NCI-H524 treated with DMSO at 0.1 percent for 48 hours (cell line): ENCODE measurements at regions not wholly inside any gene's neighbourhood (a gene's known extent, or its start where the extent isn't known, plus 50 kb on each side); places are given as distances from the start of the nearest gene placed in this dataset.
"Not testable (repeated sequence)": the region's sequence is repeated elsewhere in the genome, so short reads cannot be mapped to it uniquely, and the experiment has no call there.

Source experiments
- DNase-seq: peaks from one replicate; lab custom pipeline; 2025; lab: John Stamatoyannopoulos, UW

- DNase-seq = no peak
Measured at GRCh38 chr4:186981161-186981560, 257.5 kb upstream of the FAT1 start.

GRCh38 chr4:186982160-186982559 is 258.5 kb upstream of the FAT1 start:
- DNase-seq = no peak

DNA sequence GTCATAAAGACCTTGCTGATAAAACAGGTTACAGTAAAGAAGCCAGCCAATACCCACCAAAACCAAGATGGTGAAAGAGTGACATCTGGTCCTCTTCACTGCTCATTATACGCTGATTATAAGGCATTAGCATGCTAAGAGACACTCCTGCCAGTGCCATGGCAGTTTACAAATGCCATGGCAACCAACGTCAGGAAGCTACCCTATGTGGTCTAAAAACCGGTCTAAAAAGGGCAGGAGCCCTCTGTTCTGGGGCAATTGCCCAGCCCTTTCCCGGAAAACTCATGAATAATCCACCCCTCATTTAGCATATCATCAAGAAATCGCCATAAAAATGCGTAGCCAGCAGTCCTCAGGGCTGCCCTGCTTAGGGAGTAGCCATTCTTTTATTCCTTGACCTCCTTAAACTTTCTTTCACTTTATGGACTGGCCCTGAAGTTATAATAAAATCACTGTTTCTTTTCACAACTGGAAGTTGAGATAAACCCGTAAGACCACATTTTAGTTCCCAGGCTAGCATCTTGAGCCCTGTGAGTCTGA is 260.5 kb upstream of the FAT1 start:
- peak; percentile 4 for DNase-seq

DNA sequence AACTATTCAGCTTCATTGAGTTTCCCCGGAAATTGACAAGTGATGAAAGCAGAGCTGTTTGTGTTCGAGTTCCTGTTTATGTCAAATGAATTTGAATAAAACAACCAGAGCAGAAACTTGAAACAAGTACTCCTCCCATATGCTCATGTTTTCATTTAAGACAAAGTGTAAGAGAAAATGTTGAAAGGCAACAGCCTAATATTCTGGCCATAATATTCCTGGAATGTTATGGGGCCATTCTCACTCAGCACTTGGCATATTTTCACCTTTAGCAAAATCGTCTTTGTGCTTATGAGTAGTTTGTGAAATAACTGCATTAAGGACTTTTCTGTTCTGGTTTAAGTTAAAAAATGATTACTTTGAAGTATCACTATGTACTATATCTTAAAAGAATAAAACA is 276.0 kb upstream of the FAT1 start:
- no peak for DNase-seq

DNA sequence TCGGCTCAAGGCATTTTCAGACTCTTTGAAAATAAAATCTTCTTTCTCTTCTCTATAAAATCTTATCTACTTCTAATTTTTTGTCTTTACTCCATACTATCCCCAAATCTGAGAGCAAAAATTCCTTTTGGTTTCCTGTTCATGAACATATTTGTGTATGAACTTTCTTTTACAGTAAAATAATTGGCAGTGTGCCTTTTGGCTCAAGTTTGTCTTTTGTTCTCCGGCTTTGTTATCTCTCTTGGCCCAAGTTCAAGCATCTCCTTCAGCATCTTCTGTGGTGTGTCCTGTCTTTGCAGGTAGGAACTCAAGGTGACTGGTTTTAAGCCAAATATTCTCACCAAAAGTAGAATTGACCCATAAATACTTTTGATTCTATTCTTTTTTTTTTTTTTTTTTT is 276.6 kb upstream of the FAT1 start:
- no peak for DNase-seq

DNA sequence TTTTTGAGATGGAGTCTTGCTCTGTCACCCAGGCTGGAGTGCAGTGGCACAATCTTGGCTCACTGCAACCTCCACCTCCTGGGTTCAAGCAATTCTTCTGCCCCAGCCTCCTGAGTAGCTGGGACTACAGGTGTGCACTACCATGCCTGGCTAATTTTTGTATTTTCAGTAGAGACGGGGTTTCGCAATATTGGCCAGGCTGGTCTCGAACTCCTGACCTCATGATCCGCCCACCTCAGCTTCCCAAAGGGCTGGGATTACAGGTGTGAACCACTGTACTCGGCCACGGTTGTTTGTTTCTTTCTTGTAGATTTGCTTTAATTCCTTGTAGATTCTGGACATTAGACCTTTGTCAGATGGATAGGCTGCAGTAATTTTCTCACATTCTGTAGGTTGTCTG is 278.5 kb upstream of the FAT1 start:
- not testable (repeated sequence) for DNase-seq

GRCh38 chr4:187004628-187005027 is 281.0 kb upstream of the FAT1 start:
- no peak for DNase-seq

GRCh38 chr4:187006189-187006618 is 282.5 kb upstream of the FAT1 start:
- DNase-seq = no peak

DNA sequence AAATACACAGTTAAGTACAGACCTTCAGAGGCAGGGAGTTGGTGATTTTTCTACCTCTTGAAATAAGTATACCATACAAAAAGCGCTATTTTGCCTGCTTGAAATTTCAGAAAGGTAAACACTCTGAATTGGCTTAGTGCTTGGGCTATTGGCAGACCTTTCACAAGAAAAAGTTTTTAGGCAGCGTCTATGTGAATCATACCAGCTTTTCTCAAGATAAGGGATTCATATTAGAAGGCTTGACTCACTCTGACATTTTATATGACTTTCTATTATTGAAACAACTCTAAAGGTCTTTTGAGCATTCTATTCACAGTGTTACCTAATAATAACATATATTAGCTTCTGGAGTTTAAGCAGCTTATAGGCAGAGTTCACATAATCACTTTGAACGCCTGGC is 286.4 kb upstream of the FAT1 start:
- DNase-seq = no peak

DNA sequence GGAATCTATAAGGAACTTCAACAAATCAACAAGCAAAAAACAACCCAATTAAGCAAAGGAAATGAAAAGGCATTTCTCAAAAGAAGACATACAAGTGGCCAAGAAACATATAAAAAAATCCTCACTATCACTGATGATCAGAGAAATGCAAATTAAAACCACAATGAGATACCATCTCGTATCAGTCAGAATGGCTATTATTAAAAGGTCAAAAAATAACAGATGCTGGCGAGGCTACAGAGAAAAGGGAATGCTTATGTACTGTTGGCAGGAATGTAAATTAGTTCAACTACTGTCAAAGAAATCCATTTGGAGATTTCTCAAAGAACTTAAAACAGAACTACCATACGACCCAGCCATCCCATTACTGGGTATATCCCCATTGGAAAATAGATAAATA is 292.4 kb upstream of the FAT1 start:
- no peak for DNase-seq

DNA sequence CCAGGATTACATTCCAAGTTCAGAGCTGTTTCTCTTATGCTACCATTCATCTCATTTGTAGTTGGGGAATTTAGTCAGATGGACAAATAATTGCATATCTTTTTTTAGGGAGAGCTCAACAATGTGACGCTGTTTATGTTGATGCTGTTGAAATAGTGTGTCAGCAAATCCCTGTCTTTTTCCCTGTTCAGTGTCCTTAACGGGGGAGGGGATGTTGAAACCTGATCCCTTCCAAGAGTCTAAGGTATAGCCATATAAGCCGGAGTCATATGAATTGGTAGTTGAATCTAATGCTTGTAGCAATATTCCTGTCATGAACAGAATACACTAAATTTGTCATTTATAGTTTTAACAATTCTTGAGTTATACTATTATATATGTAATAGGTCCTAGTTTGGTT is 293.5 kb upstream of the FAT1 start:
- DNase-seq = no peak

DNA sequence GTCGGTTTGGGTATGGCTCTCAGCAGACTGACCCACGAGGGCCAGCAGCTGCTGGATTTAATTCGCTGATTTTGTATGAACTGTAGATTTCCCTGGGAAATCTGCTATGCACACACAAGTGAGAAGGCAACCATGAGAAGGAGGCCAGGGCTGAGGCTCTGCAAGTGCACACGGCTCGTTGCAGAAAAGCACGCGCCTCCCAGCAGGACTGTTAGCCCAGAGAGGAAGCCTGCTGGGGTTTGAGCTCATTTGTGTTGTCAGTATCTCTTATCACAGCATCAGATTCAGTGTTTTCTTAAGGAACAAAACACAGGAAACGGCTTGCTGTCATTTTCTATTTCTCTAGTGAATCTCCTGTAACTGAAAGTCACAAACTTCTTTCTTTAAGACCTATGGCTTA is 296.2 kb upstream of the FAT1 start:
- DNase-seq = no peak

DNA sequence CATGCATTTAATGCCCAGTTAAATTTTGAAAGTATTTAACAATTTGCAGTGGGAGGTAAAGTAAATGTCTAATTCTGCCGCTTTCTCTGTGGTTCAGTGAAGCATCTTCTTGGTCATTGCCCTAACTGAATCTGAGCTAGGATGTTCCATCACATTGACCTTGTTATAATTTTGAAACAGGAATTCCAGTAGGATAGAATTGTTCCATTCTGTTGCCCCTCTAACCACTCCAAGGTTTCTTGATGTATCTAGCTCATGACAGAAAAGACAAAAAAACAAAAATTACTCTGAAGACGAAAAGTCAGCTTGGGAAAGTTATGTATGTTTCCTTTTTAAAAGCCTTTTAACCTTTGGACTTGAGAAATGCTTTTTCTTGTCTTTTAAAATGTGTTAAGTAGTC is 297.0 kb upstream of the FAT1 start:
- no peak for DNase-seq

- DNase-seq = no peak
Measured at GRCh38 chr4:187021436-187022205, 298.0 kb upstream of the FAT1 start.

- DNase-seq = no peak
Measured at GRCh38 chr4:187027272-187027671, 303.6 kb upstream of the FAT1 start.

- DNase-seq = no peak
Measured at GRCh38 chr4:187042251-187042650, 318.6 kb upstream of the FAT1 start.

- no peak for DNase-seq
Measured at GRCh38 chr4:187046471-187046870, 322.8 kb upstream of the FAT1 start.

DNA sequence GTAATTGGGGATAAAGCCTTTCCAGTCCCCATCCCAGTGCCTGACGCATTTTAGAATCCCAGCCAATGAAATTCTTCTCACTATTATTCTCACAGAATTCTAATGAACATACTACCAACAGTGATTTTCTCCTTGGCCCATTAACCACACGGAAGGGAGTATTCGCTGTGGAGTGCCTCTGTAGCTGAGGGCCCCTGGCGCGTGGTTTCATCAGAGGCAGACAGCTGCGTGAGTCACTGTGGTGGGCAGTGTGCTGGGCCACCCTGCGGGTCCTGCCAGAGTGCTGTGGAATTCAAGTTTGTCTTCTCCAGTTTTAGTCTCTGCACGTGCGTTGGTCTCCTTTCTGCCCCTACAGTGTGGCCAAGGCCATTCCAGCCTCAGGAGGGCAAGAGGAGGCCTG is 335.4 kb upstream of the FAT1 start:
- no peak for DNase-seq

- DNase-seq = no peak
Measured at GRCh38 chr4:187059895-187060294, 336.2 kb upstream of the FAT1 start.

GRCh38 chr4:187060551-187060950 is 336.9 kb upstream of the FAT1 start:
- no peak for DNase-seq

DNA sequence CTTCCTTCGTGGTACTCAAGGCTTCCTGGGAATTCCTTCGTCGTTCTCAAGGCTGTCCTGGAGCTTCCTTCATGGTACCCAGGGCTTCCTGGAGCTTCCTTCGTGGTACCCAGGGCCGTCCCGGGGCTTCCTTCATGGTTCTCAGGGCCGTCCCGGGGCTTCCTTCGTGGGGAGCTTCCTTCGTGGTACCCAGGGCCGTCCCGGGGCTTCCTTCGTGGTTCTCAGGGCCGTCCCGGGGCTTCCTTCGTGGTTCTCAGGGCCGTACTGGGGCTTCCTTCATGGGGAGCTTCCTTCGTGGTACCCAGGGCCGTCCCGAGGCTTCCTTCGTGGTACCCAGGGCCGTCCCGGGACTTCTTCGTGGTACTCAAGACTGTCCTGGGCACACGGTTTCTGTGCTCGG is 339.6 kb upstream of the FAT1 start:
- no peak for DNase-seq

- DNase-seq = no peak
Measured at GRCh38 chr4:187064033-187064432, 340.4 kb upstream of the FAT1 start.

DNA sequence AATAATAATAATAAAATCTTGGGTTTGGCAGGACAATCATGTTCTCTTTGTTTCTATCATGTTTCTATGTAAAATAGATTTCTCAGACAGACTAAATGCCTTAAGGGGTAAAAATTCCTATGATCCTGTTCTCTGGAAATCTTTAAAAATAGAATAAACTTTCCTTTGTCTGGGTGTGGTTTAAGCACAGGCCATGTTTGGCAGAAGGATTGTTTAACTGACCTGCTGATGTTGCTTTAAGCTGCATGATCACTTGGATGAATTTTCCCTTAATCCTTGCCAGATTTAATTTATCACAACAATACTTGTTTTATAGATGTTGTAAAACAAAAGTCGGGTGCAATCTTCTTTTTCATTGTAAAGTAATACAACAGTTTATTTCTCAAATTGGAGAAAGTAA is 341.7 kb upstream of the FAT1 start:
- DNase-seq = no peak

DNA sequence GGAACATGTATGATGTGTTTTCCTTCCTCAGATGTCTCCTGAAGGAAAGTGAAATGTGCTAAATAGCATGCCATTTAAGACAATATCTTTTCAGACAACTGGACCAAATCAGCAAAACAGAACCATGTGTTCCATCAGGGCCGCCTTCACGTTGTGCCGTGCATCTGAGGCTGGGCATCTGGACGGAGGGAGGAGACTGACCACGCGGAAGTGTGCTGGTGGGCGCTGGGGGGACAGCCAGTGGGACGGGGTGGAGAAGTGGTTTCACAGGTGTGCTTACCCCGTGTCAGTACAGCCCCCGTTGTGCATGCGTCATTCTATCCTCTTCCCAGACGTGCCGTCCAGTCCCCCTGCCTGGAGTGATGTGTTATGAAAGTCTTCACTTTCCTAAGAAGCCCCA is 342.1 kb upstream of the FAT1 start:
- DNase-seq = no peak
